WERI-Rb-1 (cell line): ENCODE measurements at regions not wholly inside any gene's neighbourhood (a gene's known extent, or its start where the extent isn't known, plus 50 kb on each side); places are given as distances from the start of the nearest gene placed in this dataset.

Source experiments
- DNase-seq: peaks from one replicate; pipeline ENCODE4 v3.0.0-alpha.2; 2020
- H3K27ac ChIP-seq: fragments of 250-450 bp; sonication (Bioruptor Pico); 2 replicates; pipeline ENCODE4 v1.5.1; 2020; ENCODE audit warnings: mild to moderate bottlenecking, moderate library complexity
- H3K27me3 ChIP-seq: fragments of 250-450 bp; sonication (Bioruptor Pico); 2 replicates; pipeline ENCODE4 v1.5.1; 2021; ENCODE audit warnings: mild to moderate bottlenecking, low read depth, moderate library complexity; ENCODE audit not compliant: insufficient read depth, severe bottlenecking
- H3K36me3 ChIP-seq: fragments of 250-450 bp; sonication (Bioruptor Pico); 2 replicates; pipeline ENCODE4 v1.5.1; 2020; ENCODE audit warnings: mild to moderate bottlenecking, moderate library complexity
- H3K4me3 ChIP-seq: 2 replicates; pipeline ENCODE4 v1.5.1; 2011; ENCODE audit warnings: low read depth, mild to moderate bottlenecking, control low read depth, low read length
- H3K9me3 ChIP-seq: fragments of 250-450 bp; sonication (Bioruptor Pico); 2 replicates; pipeline ENCODE4 v1.5.1; 2021; ENCODE audit warnings: mild to moderate bottlenecking, moderate library complexity; ENCODE audit not compliant: severe bottlenecking
- CTCF ChIP-seq: IDR thresholded peaks from 2 replicates; pipeline ENCODE4 v1.5.1; 2011; ENCODE audit warnings: low read depth, mild to moderate bottlenecking, control low read depth, inconsistent platforms, low read length

GRCh38 chr18:77702686-77703085 is 453.0 kb downstream of the GALR1 start:
- DNase-seq: peak; percentile 76
- H3K27me3 ChIP-seq: no peaks in the 10 kb centered on the region
- H3K36me3 ChIP-seq: no peaks in the 10 kb centered on the region
- no peaks in the 10 kb centered on the region for H3K9me3 ChIP-seq
- H3K4me3 ChIP-seq: no peak overlapping the region
- H3K27ac ChIP-seq: no peak overlapping the region
- TF ChIP-seq CTCF: peak; percentile 57

GRCh38 chr18:77705301-77705700 is 455.7 kb downstream of the GALR1 start:
- no peak for TF ChIP-seq CTCF
- H3K36me3 ChIP-seq: no peaks in the 10 kb centered on the region
- no peaks in the 10 kb centered on the region for H3K9me3 ChIP-seq
- no peak overlapping the region for H3K27ac ChIP-seq
- no peak for DNase-seq
- H3K4me3 ChIP-seq: no peak overlapping the region
- no peaks in the 10 kb centered on the region for H3K27me3 ChIP-seq

- no peak overlapping the region for H3K4me3 ChIP-seq
- DNase-seq: no peak
- H3K36me3 ChIP-seq: no peaks in the 10 kb centered on the region
- no peak overlapping the region for H3K27ac ChIP-seq
- TF ChIP-seq CTCF: no peak
- no peaks in the 10 kb centered on the region for H3K27me3 ChIP-seq
- no peaks in the 10 kb centered on the region for H3K9me3 ChIP-seq
Observed at GRCh38 chr18:77708826-77709506, 459.3 kb downstream of the GALR1 start.

- 0 out of 2 replicates have a peak, but pooled peaks have one; percentile 2 for TF ChIP-seq CTCF
- Histone ChIP-seq H3K27ac (no peak overlapping the region), H3K4me3 (no peak overlapping the region), H3K9me3 (no peaks in the 10 kb centered on the region), H3K27me3 (no peaks in the 10 kb centered on the region), H3K36me3 (no peaks in the 10 kb centered on the region)
- no peak for DNase-seq
Observed at GRCh38 chr18:77711096-77711495, 461.4 kb downstream of the GALR1 start.

- DNase-seq: no peak
- H3K9me3 ChIP-seq: no peaks in the 10 kb centered on the region
- H3K4me3 ChIP-seq: no peak overlapping the region
- no peak for TF ChIP-seq CTCF
- no peaks in the 10 kb centered on the region for H3K27me3 ChIP-seq
- no peaks in the 10 kb centered on the region for H3K36me3 ChIP-seq
- H3K27ac ChIP-seq: no peak overlapping the region
Observed at GRCh38 chr18:77714716-77715115, 465.1 kb downstream of the GALR1 start.

GRCh38 chr18:77716282-77716681 is 466.6 kb downstream of the GALR1 start:
- Histone ChIP-seq H3K27ac (no peak overlapping the region), H3K27me3 (no peaks in the 10 kb centered on the region), H3K4me3 (no peak overlapping the region), H3K9me3 (no peaks in the 10 kb centered on the region), H3K36me3 (no peaks in the 10 kb centered on the region)
- no peak for DNase-seq
- no peak for TF ChIP-seq CTCF
